Endodermal cell (in vitro differentiated cells): ENCODE measurements at regions not wholly inside any gene's neighbourhood (a gene's known extent, or its start where the extent isn't known, plus 50 kb on each side); places are given as distances from the start of the nearest gene placed in this dataset.

Source experiments
- DNase-seq: peaks from one replicate; pipeline ENCODE4 v3.0.0-alpha.2; 2017
- H3K27ac ChIP-seq: 2 replicates; pipeline ENCODE4 v1.5.1; 2013; ENCODE audit warnings: mild to moderate bottlenecking, low read depth, low read length, moderate library complexity
- H3K27me3 ChIP-seq: 2 replicates; pipeline ENCODE4 v1.6.1; 2013; ENCODE audit warnings: mild to moderate bottlenecking, low read length, moderate library complexity; ENCODE audit not compliant: insufficient read depth, control insufficient read depth, poor library complexity, severe bottlenecking
- H3K36me3 ChIP-seq: 2 replicates; pipeline ENCODE4 v1.7.0; 2013; ENCODE audit warnings: mild to moderate bottlenecking, low read length, moderate library complexity; ENCODE audit not compliant: control insufficient read depth, insufficient read depth
- H3K4me1 ChIP-seq: one replicate; pipeline ENCODE4 v1.7.0; 2013; ENCODE audit warnings: low read length; ENCODE audit not compliant: control insufficient read depth, insufficient read depth
- H3K4me3 ChIP-seq: 2 replicates; pipeline ENCODE4 v1.5.1; 2013; ENCODE audit warnings: mild to moderate bottlenecking, low read length, moderate library complexity
- H3K9ac ChIP-seq: 2 replicates; pipeline ENCODE4 v1.6.1; 2013; ENCODE audit warnings: mild to moderate bottlenecking, low read length, moderate library complexity; ENCODE audit not compliant: poor library complexity, severe bottlenecking; ENCODE audit errors: extremely low read depth
- H3K9me3 ChIP-seq: 2 replicates; pipeline ENCODE4 v1.6.1; 2013; ENCODE audit warnings: mild to moderate bottlenecking, low read length, moderate library complexity; ENCODE audit not compliant: control insufficient read depth
- H3K27ac Mint-ChIP-seq: 2 replicates; pipeline ENCODE4 v1.8.0; 2020; ENCODE audit warnings: mixed read lengths
- H3K27me3 Mint-ChIP-seq: 2 replicates; pipeline ENCODE4 v1.8.0; 2021; ENCODE audit warnings: mild to moderate bottlenecking, mixed read lengths; ENCODE audit not compliant: insufficient read depth
- H3K36me3 Mint-ChIP-seq: 2 replicates; pipeline ENCODE4 v1.8.0; 2020; ENCODE audit warnings: low read depth, mixed read lengths
- H3K4me1 Mint-ChIP-seq: 2 replicates; pipeline ENCODE4 v1.8.0; 2020; ENCODE audit warnings: mixed read lengths
- H3K4me3 Mint-ChIP-seq: 2 replicates; pipeline ENCODE4 v1.8.0; 2020; ENCODE audit warnings: mild to moderate bottlenecking, moderate library complexity, mixed read lengths
- H3K9me3 Mint-ChIP-seq: 2 replicates; pipeline ENCODE4 v1.8.0; 2020; ENCODE audit warnings: mild to moderate bottlenecking, mixed read lengths
- WGBS, 2 experiments: methylation state at CpG; one replicate each; pipeline versions ENCODE4 v1.1.5 to v1.1.7; 2013; ENCODE audit warnings: missing lambda C conversion rate in 2 of 2, mixed read lengths in 1 of 2; ENCODE audit not compliant: insufficient coverage in 1 of 2, insufficient read length in 1 of 2; 5-methylcytosine and 5-hydroxymethylcytosine counted together
- TF ChIP-seq, protein P1 (sequence below): fragments of 200-600 bp; sonication (generic); conservative IDR thresholded peaks from 2 replicates; pipeline ENCODE4 v1.5.0; 2021; ENCODE audit warnings: antibody characterized with exemption, mild to moderate bottlenecking

DNA sequence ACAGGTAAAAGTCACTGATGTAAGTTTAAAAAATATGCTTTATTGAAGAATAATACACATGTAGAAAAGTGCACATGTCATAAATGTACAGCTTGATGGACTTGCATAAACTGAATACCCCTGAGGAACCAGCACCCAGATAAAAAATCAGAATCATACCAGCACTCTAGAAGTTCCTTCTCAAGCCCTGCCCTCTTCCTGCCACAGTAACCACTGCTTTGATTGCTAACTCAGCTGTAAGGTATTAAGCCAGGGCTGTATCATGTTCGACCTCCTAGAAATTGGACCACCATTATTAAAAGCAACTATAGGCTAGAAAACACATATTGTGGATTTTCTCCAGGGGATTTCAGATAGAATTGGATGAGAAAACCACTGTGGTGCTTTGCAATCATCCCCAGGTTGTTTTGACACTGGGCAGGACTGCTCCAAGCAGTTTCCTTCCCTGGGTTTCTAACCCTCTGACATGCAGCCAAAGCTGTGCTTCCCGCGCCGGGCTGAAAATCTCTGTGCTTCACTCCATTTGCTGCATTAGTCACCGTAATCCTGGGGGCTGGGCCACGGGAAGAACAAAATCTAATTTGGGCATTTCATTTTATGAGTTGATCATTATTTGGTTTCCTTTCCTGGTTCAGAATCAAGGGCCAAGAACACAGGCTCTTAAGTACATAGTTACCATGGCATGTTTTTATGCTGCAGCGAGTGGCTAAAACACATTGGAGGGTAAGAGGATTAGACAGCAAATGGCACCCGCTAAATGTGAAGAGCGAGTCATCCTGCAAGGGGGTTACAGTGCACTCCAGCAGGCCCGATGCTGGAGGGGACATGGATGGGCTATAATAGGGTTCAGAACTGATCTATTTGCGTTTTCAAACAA lies 139.4 kb upstream of the IL12B start:
- Mint-ChIP-seq H3K4me1 (peaks cover 9% of the 10 kb centered on the region), H3K27ac (no peak overlapping the region), H3K9me3 (peaks cover 2% of the 10 kb centered on the region), H3K36me3 (no peaks in the 10 kb centered on the region), H3K4me3 (no peak overlapping the region), H3K27me3 (peaks cover 2% of the 10 kb centered on the region)
- Histone ChIP-seq H3K4me3 (no peak overlapping the region), H3K9me3 (peaks cover 7% of the 10 kb centered on the region), H3K27ac (no peak overlapping the region), H3K9ac (no peak overlapping the region), H3K27me3 (no peaks in the 10 kb centered on the region), H3K4me1 (peaks cover 4% of the 10 kb centered on the region), H3K36me3 (no peaks in the 10 kb centered on the region)
- DNase-seq = no peak
- TF ChIP-seq, protein P1, sequence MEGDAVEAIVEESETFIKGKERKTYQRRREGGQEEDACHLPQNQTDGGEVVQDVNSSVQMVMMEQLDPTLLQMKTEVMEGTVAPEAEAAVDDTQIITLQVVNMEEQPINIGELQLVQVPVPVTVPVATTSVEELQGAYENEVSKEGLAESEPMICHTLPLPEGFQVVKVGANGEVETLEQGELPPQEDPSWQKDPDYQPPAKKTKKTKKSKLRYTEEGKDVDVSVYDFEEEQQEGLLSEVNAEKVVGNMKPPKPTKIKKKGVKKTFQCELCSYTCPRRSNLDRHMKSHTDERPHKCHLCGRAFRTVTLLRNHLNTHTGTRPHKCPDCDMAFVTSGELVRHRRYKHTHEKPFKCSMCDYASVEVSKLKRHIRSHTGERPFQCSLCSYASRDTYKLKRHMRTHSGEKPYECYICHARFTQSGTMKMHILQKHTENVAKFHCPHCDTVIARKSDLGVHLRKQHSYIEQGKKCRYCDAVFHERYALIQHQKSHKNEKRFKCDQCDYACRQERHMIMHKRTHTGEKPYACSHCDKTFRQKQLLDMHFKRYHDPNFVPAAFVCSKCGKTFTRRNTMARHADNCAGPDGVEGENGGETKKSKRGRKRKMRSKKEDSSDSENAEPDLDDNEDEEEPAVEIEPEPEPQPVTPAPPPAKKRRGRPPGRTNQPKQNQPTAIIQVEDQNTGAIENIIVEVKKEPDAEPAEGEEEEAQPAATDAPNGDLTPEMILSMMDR = no peak
- 94 to 95% methylated on average over 11 of the region's 11 CpGs for WGBS, 2 experiments

- peaks cover 3% of the 10 kb centered on the region for H3K9me3 Mint-ChIP-seq
- Histone ChIP-seq H3K36me3 (no peaks in the 10 kb centered on the region), H3K27ac (no peak overlapping the region), H3K4me1 (peaks cover 4% of the 10 kb centered on the region), H3K9me3 (peaks cover 18% of the 10 kb centered on the region), H3K4me3 (no peak overlapping the region), H3K27me3 (no peaks in the 10 kb centered on the region), H3K9ac (no peak overlapping the region)
- peaks cover 5% of the 10 kb centered on the region for H3K27me3 Mint-ChIP-seq
- no peak for DNase-seq
- TF ChIP-seq, protein P1 = no peak
- no peaks in the 10 kb centered on the region for H3K36me3 Mint-ChIP-seq
- no peak overlapping the region for H3K4me3 Mint-ChIP-seq
- H3K4me1 Mint-ChIP-seq = peaks cover 9% of the 10 kb centered on the region
- 95 to 100% methylated on average over 1 to 2 of the region's 2 CpGs for WGBS, 2 experiments
- H3K27ac Mint-ChIP-seq = no peak overlapping the region
These were observed 141.6 kb upstream of the IL12B start for GRCh38 chr5:159471904-159472303.

- H3K27me3 Mint-ChIP-seq = peaks cover 5% of the 10 kb centered on the region
- no peak overlapping the region for H3K4me3 ChIP-seq
- peaks cover 18% of the 10 kb centered on the region for H3K9me3 ChIP-seq
- no peaks in the 10 kb centered on the region for H3K4me1 Mint-ChIP-seq
- no peaks in the 10 kb centered on the region for H3K4me1 ChIP-seq
- no peak overlapping the region for H3K27ac Mint-ChIP-seq
- H3K27ac ChIP-seq = no peak overlapping the region
- H3K27me3 ChIP-seq = no peaks in the 10 kb centered on the region
- no peaks in the 10 kb centered on the region for H3K36me3 Mint-ChIP-seq
- TF ChIP-seq, protein P1 = no peak
- peaks cover 3% of the 10 kb centered on the region for H3K9me3 Mint-ChIP-seq
- no peaks in the 10 kb centered on the region for H3K36me3 ChIP-seq
- DNase-seq = no peak
- H3K9ac ChIP-seq = no peak overlapping the region
- H3K4me3 Mint-ChIP-seq = no peak overlapping the region
These were observed 144.7 kb upstream of the IL12B start for GRCh38 chr5:159475026-159475425.
